Effector memory CD8-positive, alpha-beta T cell (primary cell): ENCODE measurements at regions not wholly inside any gene's neighbourhood (a gene's known extent, or its start where the extent isn't known, plus 50 kb on each side); places are given as distances from the start of the nearest gene placed in this dataset.

Experiments
- ATAC-seq: fragments of 150-1000 bp; cut with Tn5 transposase; replicated peaks from 2 replicates; pipeline ENCODE4 v1.10.0; 2021; ENCODE audit warnings: mild to moderate bottlenecking, moderate library complexity
- DNase-seq, 3 experiments: peaks; one replicate each; pipeline ENCODE4 v3.0.0; 2021
- H3K27ac Mint-ChIP-seq, 2 donors: one replicate each; pipeline ENCODE4 v1.8.0; 2022; ENCODE audit warnings: mild to moderate bottlenecking in 2 of 2, mixed read lengths in 2 of 2, moderate library complexity in 2 of 2
- H3K27me3 Mint-ChIP-seq, 2 donors: one replicate each; pipeline ENCODE4 v1.8.0; 2022; ENCODE audit warnings: mixed read lengths in 2 of 2
- H3K36me3 Mint-ChIP-seq: one replicate; pipeline ENCODE4 v1.8.0; 2022; ENCODE audit warnings: mild to moderate bottlenecking, moderate library complexity, mixed read lengths; ENCODE audit not compliant: insufficient read depth
- H3K4me1 Mint-ChIP-seq, 2 donors: one replicate each; pipeline ENCODE4 v1.8.0; 2022; ENCODE audit warnings: low read depth in 2 of 2, mixed read lengths in 2 of 2
- H3K4me3 Mint-ChIP-seq, 2 donors: one replicate each; pipeline ENCODE4 v1.8.0; 2022; ENCODE audit warnings: mild to moderate bottlenecking in 2 of 2, mixed read lengths in 2 of 2, moderate library complexity in 2 of 2
- H3K9me3 Mint-ChIP-seq, 2 donors: one replicate each; pipeline ENCODE4 v1.8.0; 2022; ENCODE audit warnings: mixed read lengths in 2 of 2

GRCh38 chr16:51025588-51026290 lies 125.3 kb downstream of the SALL1 start:
- ATAC-seq (no peak), DNase-seq (no peak)
- no peaks in the 10 kb centered on the region for H3K36me3 Mint-ChIP-seq
- H3K4me3 Mint-ChIP-seq = no peak overlapping the region
- H3K27me3 Mint-ChIP-seq = peaks cover 22 to 31% of the 10 kb centered on the region in 2 donors
- no peak overlapping the region for H3K27ac Mint-ChIP-seq
- no peaks in the 10 kb centered on the region for H3K4me1 Mint-ChIP-seq
- H3K9me3 Mint-ChIP-seq = peaks cover 0 to 4% of the 10 kb centered on the region in 2 donors

GRCh38 chr16:51024703-51025102 lies 126.4 kb downstream of the SALL1 start:
- Mint-ChIP-seq H3K27ac (no peak overlapping the region), H3K27me3 (peaks cover 22 to 31% of the 10 kb centered on the region in 2 donors), H3K36me3 (no peaks in the 10 kb centered on the region), H3K4me3 (no peak overlapping the region), H3K9me3 (peaks cover 0 to 6% of the 10 kb centered on the region in 2 donors), H3K4me1 (no peaks in the 10 kb centered on the region)
- ATAC-seq (no peak), DNase-seq (no peak)

DNA sequence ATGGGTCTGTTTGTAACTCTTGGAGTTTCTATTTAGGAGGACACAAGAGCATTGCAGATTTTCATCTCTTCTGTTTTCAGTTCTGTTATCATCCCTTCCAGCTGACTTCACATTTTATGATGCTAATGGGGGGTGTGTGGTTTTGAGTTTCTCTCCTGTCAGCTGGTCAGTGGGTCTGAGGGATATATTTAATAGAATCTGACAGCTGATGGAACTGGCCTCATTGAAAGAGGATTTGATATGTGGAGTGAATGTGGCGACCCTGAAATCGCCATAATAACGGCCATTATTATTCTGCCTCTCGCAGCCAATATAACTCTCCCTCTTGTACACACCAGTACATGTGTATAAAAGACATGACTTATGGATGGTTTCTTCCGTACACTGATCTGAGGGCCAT lies 128.1 kb downstream of the SALL1 start:
- Mint-ChIP-seq H3K4me1 (no peaks in the 10 kb centered on the region), H3K9me3 (peaks cover 0 to 6% of the 10 kb centered on the region in 2 donors), H3K27me3 (peaks cover 22 to 31% of the 10 kb centered on the region in 2 donors), H3K27ac (no peak overlapping the region), H3K4me3 (no peak overlapping the region), H3K36me3 (no peaks in the 10 kb centered on the region)
- ATAC-seq (no peak), DNase-seq (no peak)

DNA sequence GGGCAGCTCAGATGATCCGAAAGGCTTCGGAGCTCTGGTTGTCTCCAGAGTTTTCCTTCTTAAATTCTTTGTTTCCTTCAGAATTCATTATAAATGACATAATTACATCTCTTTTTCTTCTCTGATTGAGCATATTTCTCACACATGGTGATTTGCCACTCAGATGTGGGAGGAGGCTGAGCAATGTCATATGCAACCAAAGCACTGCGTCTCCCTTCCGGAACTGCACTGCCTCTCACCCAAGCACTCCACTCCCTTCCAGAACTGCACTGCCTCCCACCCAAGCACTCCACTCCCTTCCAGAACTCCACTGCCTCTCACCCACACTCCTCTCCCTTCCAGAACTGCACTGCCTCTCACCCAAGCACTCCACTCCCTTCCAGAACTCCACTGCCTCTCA lies 131.5 kb downstream of the SALL1 start:
- no peaks in the 10 kb centered on the region for H3K36me3 Mint-ChIP-seq
- DNase-seq = no peak
- no peak for ATAC-seq
- no peak overlapping the region for H3K27ac Mint-ChIP-seq
- H3K9me3 Mint-ChIP-seq = peaks cover 0 to 1% of the 10 kb centered on the region in 2 donors
- peaks cover 19 to 21% of the 10 kb centered on the region in 2 donors for H3K27me3 Mint-ChIP-seq
- no peak overlapping the region for H3K4me3 Mint-ChIP-seq
- H3K4me1 Mint-ChIP-seq = no peaks in the 10 kb centered on the region

DNA sequence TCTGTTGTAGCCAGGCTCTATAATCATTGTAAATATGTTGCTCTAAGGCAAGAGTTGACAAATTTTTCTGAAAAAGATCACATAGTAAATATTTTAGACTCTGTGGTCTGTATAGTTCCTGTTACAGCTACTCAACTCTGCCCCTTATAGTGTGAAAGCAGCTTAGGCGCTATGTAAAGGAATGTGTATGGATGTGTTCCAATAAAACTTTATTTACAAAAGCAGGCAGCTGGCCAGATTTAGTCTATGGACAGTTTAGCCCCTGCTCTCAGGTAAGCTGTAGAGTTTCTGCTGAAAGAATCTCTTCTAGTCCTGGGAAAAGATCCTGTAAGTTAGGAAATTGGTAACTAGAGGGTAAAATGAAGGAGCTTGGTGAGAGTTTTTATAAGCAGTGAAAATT lies 133.1 kb downstream of the SALL1 start:
- Mint-ChIP-seq H3K27me3 (peaks cover 11 to 12% of the 10 kb centered on the region in 2 donors), H3K4me1 (no peaks in the 10 kb centered on the region), H3K36me3 (no peaks in the 10 kb centered on the region), H3K27ac (no peak overlapping the region), H3K4me3 (no peak overlapping the region), H3K9me3 (peaks cover 0 to 1% of the 10 kb centered on the region in 2 donors)
- DNase-seq (no peak), ATAC-seq (no peak)

- DNase-seq (no peak), ATAC-seq (no peak)
- no peak overlapping the region for H3K4me3 Mint-ChIP-seq
- no peak overlapping the region for H3K27ac Mint-ChIP-seq
- H3K4me1 Mint-ChIP-seq = no peaks in the 10 kb centered on the region
- H3K27me3 Mint-ChIP-seq = peaks cover 8 to 11% of the 10 kb centered on the region in 2 donors
- peaks cover 0 to 3% of the 10 kb centered on the region in 2 donors for H3K9me3 Mint-ChIP-seq
- no peaks in the 10 kb centered on the region for H3K36me3 Mint-ChIP-seq
Observed at GRCh38 chr16:51012396-51012795, 138.7 kb downstream of the SALL1 start.

DNA sequence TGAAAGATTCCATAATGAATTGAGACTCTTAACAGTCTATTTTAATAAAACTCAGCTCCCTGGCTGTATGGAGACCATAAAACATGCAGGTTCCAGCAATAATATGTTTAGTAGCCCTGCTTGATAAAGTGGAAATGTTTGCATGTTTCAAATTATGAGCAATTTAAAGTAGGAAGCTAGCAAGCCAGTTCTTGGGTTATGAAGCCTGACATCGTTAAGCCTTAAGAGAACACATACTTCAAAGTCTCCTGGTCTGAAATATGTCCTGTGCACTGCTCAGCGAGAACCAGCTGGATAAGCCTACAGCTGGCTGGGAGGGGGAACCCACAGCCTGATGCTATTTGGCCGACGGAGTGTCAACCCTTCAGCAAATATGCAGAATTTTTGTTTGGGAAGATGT lies 140.3 kb downstream of the SALL1 start:
- peaks cover 0 to 3% of the 10 kb centered on the region in 2 donors for H3K9me3 Mint-ChIP-seq
- DNase-seq (no peak), ATAC-seq (no peak)
- H3K4me1 Mint-ChIP-seq = no peaks in the 10 kb centered on the region
- H3K27me3 Mint-ChIP-seq = peaks cover 8 to 22% of the 10 kb centered on the region in 2 donors
- no peak overlapping the region for H3K4me3 Mint-ChIP-seq
- H3K36me3 Mint-ChIP-seq = no peaks in the 10 kb centered on the region
- H3K27ac Mint-ChIP-seq = no peak overlapping the region

GRCh38 chr16:51009813-51010212 lies 141.3 kb downstream of the SALL1 start:
- Mint-ChIP-seq H3K9me3 (peaks cover 0 to 5% of the 10 kb centered on the region in 2 donors), H3K27me3 (peaks cover 5 to 24% of the 10 kb centered on the region in 2 donors), H3K4me3 (no peak overlapping the region), H3K36me3 (no peaks in the 10 kb centered on the region), H3K4me1 (no peaks in the 10 kb centered on the region), H3K27ac (no peak overlapping the region)
- DNase-seq = no peak
- ATAC-seq = no peak

DNA sequence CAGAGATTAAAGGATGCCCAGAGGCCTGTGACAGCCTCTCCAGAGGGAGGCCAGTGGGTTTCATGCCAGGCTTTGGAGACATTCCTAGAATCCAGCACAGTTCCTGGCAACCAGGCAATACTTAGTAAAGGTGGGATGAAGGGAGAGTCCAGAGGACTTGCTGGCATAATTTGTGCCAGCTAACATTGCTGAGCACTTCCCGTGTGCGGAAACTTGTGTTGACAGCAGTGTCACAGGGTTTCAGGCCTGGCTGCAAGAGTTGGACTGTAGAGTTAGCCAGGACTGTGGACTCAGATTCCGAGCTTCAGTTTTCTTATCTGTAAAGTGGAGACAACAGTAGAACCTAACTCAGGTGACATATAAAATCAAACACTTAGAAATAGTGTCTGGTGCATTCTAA lies 141.7 kb downstream of the SALL1 start:
- DNase-seq (no peak), ATAC-seq (no peak)
- no peak overlapping the region for H3K4me3 Mint-ChIP-seq
- H3K27me3 Mint-ChIP-seq = peaks cover 5 to 28% of the 10 kb centered on the region in 2 donors
- H3K36me3 Mint-ChIP-seq = no peaks in the 10 kb centered on the region
- no peaks in the 10 kb centered on the region for H3K4me1 Mint-ChIP-seq
- peaks cover 0 to 5% of the 10 kb centered on the region in 2 donors for H3K9me3 Mint-ChIP-seq
- H3K27ac Mint-ChIP-seq = no peak overlapping the region

DNA sequence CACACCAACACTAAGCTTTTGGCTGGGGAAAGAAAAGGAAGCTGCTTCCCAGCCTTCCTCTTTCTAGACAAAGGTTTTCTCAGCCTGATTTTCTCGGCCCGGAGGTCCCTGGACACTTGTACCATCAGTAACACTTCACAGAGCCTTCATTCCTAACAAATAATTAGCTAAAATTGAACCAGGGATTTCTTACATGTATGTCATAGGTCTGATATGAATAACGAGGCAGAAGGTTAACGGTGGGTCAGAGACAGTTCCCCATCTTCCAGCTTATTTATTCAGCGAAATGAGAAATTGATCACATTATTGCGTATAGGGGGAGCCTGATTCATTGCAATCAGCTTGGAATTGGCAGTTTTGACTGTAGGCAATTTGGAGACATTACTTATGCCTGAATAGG lies 142.5 kb downstream of the SALL1 start:
- Mint-ChIP-seq H3K9me3 (peaks cover 0 to 5% of the 10 kb centered on the region in 2 donors), H3K4me3 (no peak overlapping the region), H3K27me3 (peaks cover 5 to 31% of the 10 kb centered on the region in 2 donors), H3K36me3 (no peaks in the 10 kb centered on the region), H3K27ac (no peak overlapping the region), H3K4me1 (no peaks in the 10 kb centered on the region)
- ATAC-seq = no peak
- DNase-seq = no peak

DNA sequence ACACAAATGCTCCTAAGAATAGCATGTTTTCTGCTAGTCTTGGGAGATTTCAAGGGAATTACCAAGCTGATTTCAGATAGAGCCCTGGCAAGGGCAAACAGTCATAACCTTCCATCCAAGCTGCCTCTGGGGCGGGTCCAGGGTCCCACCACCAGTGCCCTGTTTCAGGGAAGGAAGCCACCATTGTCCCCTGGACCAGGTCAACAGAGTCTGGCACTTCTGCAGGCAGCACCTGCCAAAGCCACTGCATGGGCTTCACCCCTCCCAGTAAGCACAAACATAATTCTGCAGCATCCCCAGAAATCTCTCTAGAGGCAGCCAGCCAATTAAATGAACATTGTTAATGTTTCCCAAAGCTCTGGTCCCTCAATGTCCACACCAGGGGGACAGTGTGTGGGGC lies 143.0 kb downstream of the SALL1 start:
- Mint-ChIP-seq H3K4me3 (no peak overlapping the region), H3K4me1 (no peaks in the 10 kb centered on the region), H3K9me3 (peaks cover 0 to 5% of the 10 kb centered on the region in 2 donors), H3K36me3 (no peaks in the 10 kb centered on the region), H3K27ac (no peak overlapping the region), H3K27me3 (peaks cover 5 to 31% of the 10 kb centered on the region in 2 donors)
- ATAC-seq = no peak
- no peak for DNase-seq

DNA sequence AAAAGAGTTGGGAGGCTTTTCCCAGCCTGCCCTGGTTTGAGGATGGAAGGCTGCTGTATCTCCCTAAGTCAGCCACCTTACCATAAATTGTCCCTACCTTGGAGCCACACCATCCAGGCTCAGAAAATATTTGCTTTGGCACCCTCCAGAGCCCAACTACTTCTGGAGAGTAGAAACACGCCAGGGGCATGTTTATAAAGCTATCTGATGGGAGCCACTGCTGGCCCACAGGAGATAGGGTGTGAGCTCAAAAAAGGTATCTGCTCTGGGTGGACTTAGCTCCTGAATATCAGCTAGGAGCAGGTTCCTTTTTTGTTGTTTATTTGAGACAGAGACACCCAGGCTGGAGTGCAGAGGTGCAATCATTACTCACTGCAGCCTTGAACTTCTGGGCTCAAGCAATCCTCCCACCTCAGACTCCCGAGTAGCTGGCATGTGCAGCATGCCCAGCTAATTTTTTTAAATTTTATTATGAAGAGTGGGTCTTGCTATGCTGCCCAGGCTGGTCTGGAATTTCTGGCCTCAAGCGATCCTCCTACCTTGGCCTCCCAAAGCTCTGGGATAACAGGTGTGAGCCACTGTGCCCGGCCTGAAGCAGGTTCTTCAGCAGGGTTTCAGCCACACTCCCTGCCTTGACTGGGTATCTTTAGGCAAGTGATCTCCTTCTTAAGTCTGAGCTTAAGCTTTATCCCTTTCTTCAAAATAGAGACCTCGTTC lies 147.1 kb downstream of the SALL1 start:
- peaks cover 0 to 3% of the 10 kb centered on the region in 2 donors for H3K9me3 Mint-ChIP-seq
- no peak overlapping the region for H3K4me3 Mint-ChIP-seq
- no peak for DNase-seq
- no peak overlapping the region for H3K27ac Mint-ChIP-seq
- no peaks in the 10 kb centered on the region for H3K36me3 Mint-ChIP-seq
- ATAC-seq = no peak
- H3K4me1 Mint-ChIP-seq = no peaks in the 10 kb centered on the region
- peaks cover 5 to 31% of the 10 kb centered on the region in 2 donors for H3K27me3 Mint-ChIP-seq

- Mint-ChIP-seq H3K9me3 (peaks cover 0 to 3% of the 10 kb centered on the region in 2 donors), H3K4me3 (no peak overlapping the region), H3K4me1 (no peaks in the 10 kb centered on the region), H3K27ac (no peak overlapping the region), H3K36me3 (no peaks in the 10 kb centered on the region), H3K27me3 (peaks cover 13 to 31% of the 10 kb centered on the region in 2 donors)
- no peak for DNase-seq
- ATAC-seq = no peak
Observed at GRCh38 chr16:51002881-51003490, 148.1 kb downstream of the SALL1 start.

DNA sequence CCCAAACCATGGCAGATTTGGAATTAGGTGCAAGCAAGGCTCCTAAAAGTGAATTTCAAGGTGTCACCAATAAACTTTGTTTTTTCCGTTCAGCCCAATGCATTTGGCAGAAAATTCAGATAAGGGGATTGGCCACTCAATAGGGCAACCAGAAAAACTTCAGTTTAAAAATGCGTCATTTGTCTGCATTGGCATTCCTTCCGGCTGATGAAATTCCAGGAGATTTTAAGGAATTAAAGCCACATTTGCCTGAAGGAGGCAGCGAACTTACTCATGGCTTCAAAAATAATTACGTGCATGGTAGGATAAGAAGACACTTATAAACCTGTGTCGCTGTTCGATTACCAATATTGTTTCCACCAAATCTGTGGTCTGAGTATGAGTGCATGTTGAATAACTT lies 151.9 kb downstream of the SALL1 start:
- Mint-ChIP-seq H3K36me3 (no peaks in the 10 kb centered on the region), H3K4me1 (no peaks in the 10 kb centered on the region), H3K27ac (no peak overlapping the region), H3K9me3 (peaks cover 0 to 8% of the 10 kb centered on the region in 2 donors), H3K27me3 (peaks cover 1 to 12% of the 10 kb centered on the region in 2 donors), H3K4me3 (no peak overlapping the region)
- DNase-seq = no peak
- ATAC-seq = no peak
